ENCODE measurements at regions not wholly inside any gene's neighbourhood (a gene's known extent, or its start where the extent isn't known, plus 50 kb on each side); places are given as distances from the start of the nearest gene placed in this dataset.

GRCh38 chr9:120210274-120210673 lies 369.7 kb downstream of the CDK5RAP2 start:
- Mint-ChIP-seq H3K9me3 (no peaks in the 10 kb centered on the region), H3K27ac (no peak overlapping the region), H3K36me3 (no peaks in the 10 kb centered on the region), H3K4me3 (no peak overlapping the region), H3K4me1 (no peaks in the 10 kb centered on the region)
- DNase-seq (ENCODE audit: low spot score in 2 of 2): no peak
- no peak for ATAC-seq

- no peak for ATAC-seq
- Mint-ChIP-seq H3K27ac (no peak overlapping the region), H3K9me3 (peaks cover 5% of the 10 kb centered on the region)
These were observed 376.9 kb downstream of the CDK5RAP2 start for GRCh38 chr9:120202856-120203654.

GRCh38 chr9:120198027-120198426 lies 381.9 kb downstream of the CDK5RAP2 start:
- Mint-ChIP-seq H3K4me1 (no peaks in the 10 kb centered on the region), H3K9me3 (peaks cover 5% of the 10 kb centered on the region), H3K27ac (no peak overlapping the region), H3K4me3 (no peak overlapping the region), H3K36me3 (no peaks in the 10 kb centered on the region)
- DNase-seq (ENCODE audit: low spot score in 2 of 2) (no peak), ATAC-seq (no peak)

More at GRCh38 chr9:120202856-120203654, 376.9 kb downstream of the CDK5RAP2 start:
- H3K4me1 Mint-ChIP-seq: no peaks in the 10 kb centered on the region
- no peak overlapping the region for H3K4me3 Mint-ChIP-seq
- DNase-seq (ENCODE audit: low spot score in 2 of 2): no peak
- H3K36me3 Mint-ChIP-seq: no peaks in the 10 kb centered on the region

DNA sequence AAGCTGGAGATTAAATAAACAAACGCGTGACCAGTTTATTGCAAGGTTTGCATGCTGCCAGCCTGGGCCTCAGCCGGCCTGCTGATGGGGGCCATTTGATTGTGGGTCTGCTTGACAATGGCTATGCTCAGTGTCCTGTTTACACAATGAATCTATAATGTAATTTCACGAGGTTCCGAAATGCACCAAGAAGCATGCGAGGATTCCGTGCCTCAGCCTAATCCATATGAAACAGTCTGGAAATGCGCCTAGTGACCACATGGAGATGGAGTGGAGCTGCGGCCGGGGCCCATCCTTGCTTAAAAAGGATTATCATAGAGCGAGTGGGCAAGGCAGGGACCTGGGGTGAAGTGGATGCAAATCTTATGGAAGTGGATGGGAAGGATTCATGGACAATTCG lies 382.4 kb downstream of the CDK5RAP2 start:
- no peaks in the 10 kb centered on the region for H3K4me1 Mint-ChIP-seq
- peaks cover 5% of the 10 kb centered on the region for H3K9me3 Mint-ChIP-seq
- no peak overlapping the region for H3K4me3 Mint-ChIP-seq
- no peak overlapping the region for H3K27ac Mint-ChIP-seq
- DNase-seq (ENCODE audit: low spot score in 2 of 2): no peak
- no peak for ATAC-seq
- H3K36me3 Mint-ChIP-seq: no peaks in the 10 kb centered on the region

DNA sequence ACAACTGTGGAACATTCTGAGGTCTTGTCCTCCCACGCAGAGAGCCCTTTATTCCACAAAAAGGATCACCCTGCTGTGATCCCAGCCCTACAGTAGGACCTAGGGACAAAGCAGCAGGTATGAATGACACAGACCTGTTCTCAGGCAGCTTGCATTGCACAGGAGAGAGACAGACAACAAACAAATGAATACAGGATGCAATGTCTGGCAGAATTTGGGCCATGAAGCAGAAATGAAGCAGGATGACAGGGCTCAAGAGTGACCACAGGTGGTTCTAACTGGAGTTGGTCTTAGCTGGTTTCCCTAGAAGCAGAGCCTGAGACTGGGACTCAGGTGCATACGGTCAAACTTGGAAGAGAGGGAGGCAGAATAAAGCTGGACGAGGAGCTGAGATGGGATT lies 388.8 kb downstream of the CDK5RAP2 start:
- Mint-ChIP-seq H3K9me3 (peaks cover 3% of the 10 kb centered on the region), H3K27ac (no peak overlapping the region), H3K4me3 (no peak overlapping the region), H3K4me1 (no peaks in the 10 kb centered on the region), H3K36me3 (peaks cover 6% of the 10 kb centered on the region)
- ATAC-seq: no peak
- DNase-seq (ENCODE audit: low spot score in 2 of 2): no peak

GRCh38 chr9:120187758-120188157 lies 392.2 kb downstream of the CDK5RAP2 start:
- Mint-ChIP-seq H3K4me1 (no peaks in the 10 kb centered on the region), H3K9me3 (peaks cover 7% of the 10 kb centered on the region), H3K4me3 (no peak overlapping the region), H3K36me3 (peaks cover 6% of the 10 kb centered on the region), H3K27ac (no peak overlapping the region)
- ATAC-seq: no peak
- DNase-seq (ENCODE audit: low spot score in 2 of 2): no peak

GRCh38 chr9:120186276-120186675 lies 393.7 kb downstream of the CDK5RAP2 start:
- peaks cover 7% of the 10 kb centered on the region for H3K9me3 Mint-ChIP-seq
- H3K36me3 Mint-ChIP-seq: peaks cover 6% of the 10 kb centered on the region
- no peaks in the 10 kb centered on the region for H3K4me1 Mint-ChIP-seq
- ATAC-seq (no peak), DNase-seq (ENCODE audit: low spot score in 2 of 2) (no peak)
- no peak overlapping the region for H3K27ac Mint-ChIP-seq
- no peak overlapping the region for H3K4me3 Mint-ChIP-seq

DNA sequence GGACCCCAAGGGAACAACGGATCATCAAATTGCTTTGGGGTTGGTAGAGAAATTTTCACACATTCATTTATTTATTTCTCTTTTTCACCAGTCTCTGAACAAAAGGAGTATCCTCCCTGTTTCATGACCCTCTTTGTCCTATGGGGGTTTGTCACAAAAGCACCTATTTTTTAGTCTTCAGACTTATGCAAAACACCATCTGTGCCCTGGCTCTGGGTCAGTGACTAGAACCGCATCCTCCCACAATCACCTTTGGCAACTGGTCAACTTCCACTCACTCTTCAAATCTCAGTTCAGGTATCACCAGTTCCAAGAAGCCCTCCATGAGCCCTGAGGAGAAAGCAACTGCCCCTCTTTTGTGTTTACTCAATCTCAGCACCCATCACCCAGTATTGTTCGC lies 395.7 kb downstream of the CDK5RAP2 start:
- ATAC-seq (no peak), DNase-seq (ENCODE audit: low spot score in 2 of 2) (no peak)
- Mint-ChIP-seq H3K36me3 (peaks cover 6% of the 10 kb centered on the region), H3K9me3 (peaks cover 10% of the 10 kb centered on the region), H3K4me3 (no peak overlapping the region), H3K4me1 (no peaks in the 10 kb centered on the region), H3K27ac (no peak overlapping the region)

DNA sequence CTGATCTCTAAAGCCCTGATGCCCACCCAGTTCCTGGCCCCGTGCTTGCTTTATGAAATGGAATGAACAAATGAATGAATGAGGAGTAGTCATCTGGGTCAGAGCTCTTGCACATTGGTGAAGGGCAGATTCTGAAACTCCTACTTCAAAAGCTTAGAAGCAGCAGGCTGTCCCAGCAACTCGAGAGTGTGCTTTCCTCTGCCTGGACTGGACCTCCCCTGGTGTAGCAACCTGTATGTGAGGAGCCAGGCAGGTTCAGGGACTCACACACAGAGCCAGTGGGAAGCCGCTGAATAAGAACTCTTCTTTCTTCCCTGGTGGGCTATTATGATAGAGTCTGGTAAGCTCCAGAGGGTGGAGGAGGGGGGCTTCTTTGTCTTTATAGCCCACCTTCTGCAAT lies 396.4 kb downstream of the CDK5RAP2 start:
- Mint-ChIP-seq H3K4me1 (no peaks in the 10 kb centered on the region), H3K36me3 (peaks cover 6% of the 10 kb centered on the region), H3K27ac (no peak overlapping the region), H3K9me3 (peaks cover 13% of the 10 kb centered on the region), H3K4me3 (no peak overlapping the region)
- DNase-seq (ENCODE audit: low spot score in 2 of 2) (no peak), ATAC-seq (no peak)

- ATAC-seq: no peak
- H3K27ac Mint-ChIP-seq: no peak overlapping the region
- DNase-seq (ENCODE audit: low spot score in 2 of 2): no peak
- H3K4me3 Mint-ChIP-seq: no peak overlapping the region
- H3K36me3 Mint-ChIP-seq: no peaks in the 10 kb centered on the region
- H3K4me1 Mint-ChIP-seq: no peaks in the 10 kb centered on the region
- H3K9me3 Mint-ChIP-seq: peaks cover 10% of the 10 kb centered on the region
These were observed 398.0 kb downstream of the CDK5RAP2 start for GRCh38 chr9:120182011-120182410.

- Mint-ChIP-seq H3K4me1 (no peaks in the 10 kb centered on the region), H3K36me3 (no peaks in the 10 kb centered on the region), H3K9me3 (peaks cover 11% of the 10 kb centered on the region), H3K4me3 (no peak overlapping the region), H3K27ac (no peak overlapping the region)
- ATAC-seq (no peak), DNase-seq (ENCODE audit: low spot score in 2 of 2) (no peak)
These were observed 402.8 kb downstream of the CDK5RAP2 start for GRCh38 chr9:120177121-120177520.

DNA sequence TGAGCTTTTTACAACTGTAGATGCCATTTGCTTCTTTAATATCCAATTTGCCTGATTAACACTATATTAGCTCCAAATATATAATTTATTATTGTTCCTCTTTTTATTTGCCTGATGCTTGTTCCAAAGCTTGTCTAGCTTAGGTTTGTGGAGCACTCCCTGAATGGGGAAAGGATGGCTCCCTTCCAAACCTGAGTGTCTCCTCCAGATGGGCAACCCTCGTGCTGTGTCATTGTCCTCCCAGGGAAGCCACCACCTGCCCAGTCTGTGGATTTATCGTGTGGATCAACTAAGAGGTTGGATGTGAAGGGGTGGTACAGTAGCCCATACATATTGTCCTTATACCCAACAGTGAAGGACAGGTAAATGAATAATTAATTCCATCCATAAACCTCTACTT lies 404.9 kb downstream of the CDK5RAP2 start:
- Mint-ChIP-seq H3K27ac (no peak overlapping the region), H3K4me3 (no peak overlapping the region), H3K4me1 (no peaks in the 10 kb centered on the region), H3K9me3 (peaks cover 18% of the 10 kb centered on the region), H3K36me3 (no peaks in the 10 kb centered on the region)
- ATAC-seq (no peak), DNase-seq (ENCODE audit: low spot score in 2 of 2) (no peak)

GRCh38 chr9:120161776-120162175 lies 418.2 kb downstream of the CDK5RAP2 start:
- Mint-ChIP-seq H3K4me1 (no peaks in the 10 kb centered on the region), H3K36me3 (peaks cover 5% of the 10 kb centered on the region), H3K9me3 (peaks cover 9% of the 10 kb centered on the region), H3K4me3 (no peak overlapping the region), H3K27ac (no peak overlapping the region)
- ATAC-seq (no peak), DNase-seq (ENCODE audit: low spot score in 2 of 2) (no peak)

DNA sequence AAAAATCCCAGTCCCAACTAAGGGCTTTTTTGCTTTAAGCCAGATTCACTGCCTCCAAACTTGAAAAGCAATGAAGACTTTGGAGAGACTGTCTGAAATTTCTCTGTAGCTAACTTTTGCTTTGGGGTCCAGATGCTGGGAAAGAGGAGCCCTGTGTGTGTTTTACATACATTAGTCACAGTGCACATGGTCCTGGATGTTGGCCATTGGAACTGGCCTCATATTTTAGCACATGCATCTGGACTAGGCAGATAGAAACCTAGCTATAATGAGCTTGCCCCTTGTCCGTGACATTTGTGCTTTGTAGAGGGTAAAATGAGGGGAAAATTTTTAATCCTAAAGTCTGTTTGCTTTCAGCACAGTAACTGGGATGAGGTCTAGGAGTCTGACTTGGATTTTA lies 421.7 kb downstream of the CDK5RAP2 start:
- ATAC-seq (no peak), DNase-seq (ENCODE audit: low spot score in 2 of 2) (no peak)
- Mint-ChIP-seq H3K36me3 (peaks cover 5% of the 10 kb centered on the region), H3K4me1 (no peaks in the 10 kb centered on the region), H3K4me3 (no peak overlapping the region), H3K27ac (no peak overlapping the region), H3K9me3 (peaks cover 11% of the 10 kb centered on the region)

- ATAC-seq: no peak
- H3K27ac Mint-ChIP-seq: no peak overlapping the region
- no peak for DNase-seq (ENCODE audit: low spot score in 2 of 2)
These were observed 423.6 kb downstream of the CDK5RAP2 start for GRCh38 chr9:120156376-120156775.

GRCh38 chr9:120153258-120153657 lies 426.7 kb downstream of the CDK5RAP2 start:
- Mint-ChIP-seq H3K4me3 (no peak overlapping the region), H3K9me3 (peaks cover 2% of the 10 kb centered on the region), H3K36me3 (no peaks in the 10 kb centered on the region), H3K27ac (no peak overlapping the region), H3K4me1 (no peaks in the 10 kb centered on the region)
- no peak for ATAC-seq
- DNase-seq (ENCODE audit: low spot score in 2 of 2): no peak

More at GRCh38 chr9:120156376-120156775, 423.6 kb downstream of the CDK5RAP2 start:
- Mint-ChIP-seq H3K4me1 (no peaks in the 10 kb centered on the region), H3K9me3 (peaks cover 9% of the 10 kb centered on the region), H3K36me3 (peaks cover 5% of the 10 kb centered on the region), H3K4me3 (no peak overlapping the region)
